Lower leg skin (tissue), 3 donors: ENCODE measurements at regions not wholly inside any gene's neighbourhood (a gene's known extent, or its start where the extent isn't known, plus 50 kb on each side); places are given as distances from the start of the nearest gene placed in this dataset.

Experiments used
- CTCF ChIP-seq, 3 donors: fragments of 450-650 bp; IDR thresholded peaks; one replicate each; pipeline ENCODE4 v1.5.1; 2016; ENCODE audit warnings: antibody characterized with exemption in 3 of 3, mild to moderate bottlenecking in 3 of 3, moderate library complexity in 2 of 3
- POLR2A ChIP-seq, 2 donors: fragments of 450-650 bp; IDR thresholded peaks; one replicate each; pipeline ENCODE4 v1.6.1; 2016 to 2017; ENCODE audit warnings: antibody characterized with exemption in 2 of 2, mild to moderate bottlenecking in 1 of 2, moderate library complexity in 1 of 2

- TF ChIP-seq CTCF (IDR thresholded peaks at IDR 0.05) (no peak), POLR2A (IDR thresholded peaks at IDR 0.05) (no peak)
Observed at GRCh38 chr2:19532547-19533196, 174.2 kb upstream of the OSR1 start.
